GM12874 (cell line): ENCODE measurements at regions not wholly inside any gene's neighbourhood (a gene's known extent, or its start where the extent isn't known, plus 50 kb on each side); places are given as distances from the start of the nearest gene placed in this dataset.

Experiments used
- TF ChIP-seq, protein P1 (sequence below): IDR thresholded peaks from 2 replicates; pipeline ENCODE4 v1.5.1; 2011; ENCODE audit warnings: low read depth, mild to moderate bottlenecking, control low read depth, low read length, moderate library complexity; ENCODE audit not compliant: insufficient read depth

DNA sequence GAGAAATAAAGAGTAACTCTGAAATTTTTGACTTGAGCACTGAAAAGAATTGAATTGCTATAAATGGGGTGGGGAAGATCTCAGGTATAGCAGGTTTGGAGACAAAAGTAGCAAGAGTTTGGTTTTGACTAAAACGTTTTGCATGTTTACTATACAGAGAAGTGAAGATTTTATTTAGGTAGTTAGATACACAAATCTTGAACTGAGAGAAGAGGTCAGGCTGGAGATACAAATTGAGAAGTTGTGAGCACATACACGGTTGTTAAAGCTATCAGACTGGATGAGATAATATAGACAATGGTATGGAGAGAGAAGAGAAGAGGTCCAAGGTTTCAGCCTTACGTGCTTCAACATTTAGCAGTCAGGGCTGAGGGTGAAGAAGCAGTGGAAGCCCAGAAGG lies 420.9 kb downstream of the FOXO1 start:
- TF ChIP-seq, protein P1, sequence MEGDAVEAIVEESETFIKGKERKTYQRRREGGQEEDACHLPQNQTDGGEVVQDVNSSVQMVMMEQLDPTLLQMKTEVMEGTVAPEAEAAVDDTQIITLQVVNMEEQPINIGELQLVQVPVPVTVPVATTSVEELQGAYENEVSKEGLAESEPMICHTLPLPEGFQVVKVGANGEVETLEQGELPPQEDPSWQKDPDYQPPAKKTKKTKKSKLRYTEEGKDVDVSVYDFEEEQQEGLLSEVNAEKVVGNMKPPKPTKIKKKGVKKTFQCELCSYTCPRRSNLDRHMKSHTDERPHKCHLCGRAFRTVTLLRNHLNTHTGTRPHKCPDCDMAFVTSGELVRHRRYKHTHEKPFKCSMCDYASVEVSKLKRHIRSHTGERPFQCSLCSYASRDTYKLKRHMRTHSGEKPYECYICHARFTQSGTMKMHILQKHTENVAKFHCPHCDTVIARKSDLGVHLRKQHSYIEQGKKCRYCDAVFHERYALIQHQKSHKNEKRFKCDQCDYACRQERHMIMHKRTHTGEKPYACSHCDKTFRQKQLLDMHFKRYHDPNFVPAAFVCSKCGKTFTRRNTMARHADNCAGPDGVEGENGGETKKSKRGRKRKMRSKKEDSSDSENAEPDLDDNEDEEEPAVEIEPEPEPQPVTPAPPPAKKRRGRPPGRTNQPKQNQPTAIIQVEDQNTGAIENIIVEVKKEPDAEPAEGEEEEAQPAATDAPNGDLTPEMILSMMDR: no peak

DNA sequence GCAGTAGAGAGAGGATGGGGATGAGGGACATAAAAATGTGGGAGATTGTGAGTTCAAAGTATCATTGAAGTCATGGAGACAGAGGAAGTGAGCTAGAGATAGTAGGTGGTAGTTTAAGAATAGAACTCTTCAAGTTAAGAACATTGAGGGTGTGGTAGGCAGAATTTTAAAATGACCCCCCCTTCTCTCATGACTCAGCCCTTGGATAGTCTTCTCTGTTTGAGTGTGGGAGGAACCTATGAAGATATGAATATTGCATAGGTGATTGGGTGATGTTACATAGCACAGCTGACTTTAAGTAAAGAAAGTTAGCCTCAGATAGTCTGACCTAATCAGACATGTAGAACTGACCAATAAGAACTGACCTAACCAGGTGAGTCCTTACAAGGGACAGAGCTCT lies 418.6 kb downstream of the FOXO1 start:
- TF ChIP-seq, protein P1: no peak

GRCh38 chr13:40251343-40252032 lies 415.0 kb downstream of the FOXO1 start:
- TF ChIP-seq, protein P1: no peak

DNA sequence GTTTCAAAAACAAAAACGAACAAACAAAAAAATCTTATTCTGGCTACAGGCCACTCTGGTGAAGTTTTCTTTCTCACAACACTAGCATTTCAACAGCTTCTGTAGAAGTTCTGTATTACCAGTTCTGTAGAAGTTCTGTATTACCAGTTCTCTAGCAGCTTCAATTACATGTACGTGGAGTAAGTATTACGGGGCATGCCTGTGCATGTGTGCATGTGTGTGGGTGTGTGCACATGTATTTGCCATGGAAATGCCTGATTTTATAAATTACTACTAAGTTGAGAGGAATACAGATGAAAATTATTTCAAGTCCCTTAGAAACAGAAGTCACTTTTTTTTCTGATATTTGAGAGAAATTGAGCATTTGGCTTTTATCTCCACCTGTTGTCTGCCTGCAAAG lies 414.2 kb downstream of the FOXO1 start:
- TF ChIP-seq, protein P1: no peak

DNA sequence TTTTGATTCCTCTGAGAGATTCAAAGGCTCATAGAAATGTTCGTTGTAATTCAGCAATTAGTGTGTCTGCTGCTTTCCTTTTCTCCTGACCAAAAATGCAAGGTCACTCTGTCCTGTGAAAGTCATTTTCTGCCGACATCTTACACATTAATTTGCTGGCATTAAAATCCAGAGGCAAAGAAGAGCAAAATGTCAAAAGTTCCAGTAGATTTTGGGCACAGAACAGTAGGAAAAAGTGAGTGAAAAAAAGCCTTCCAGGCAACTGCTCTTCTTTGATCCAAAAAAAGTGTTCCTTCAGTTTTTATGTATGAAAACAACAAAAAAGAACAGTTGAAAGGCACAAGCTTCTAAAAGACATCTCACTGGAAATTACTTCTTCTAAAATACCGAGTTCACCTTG lies 413.8 kb downstream of the FOXO1 start:
- TF ChIP-seq, protein P1: no peak

- TF ChIP-seq, protein P1: no peak
Measured at GRCh38 chr13:40254394-40254793, 412.0 kb downstream of the FOXO1 start.

DNA sequence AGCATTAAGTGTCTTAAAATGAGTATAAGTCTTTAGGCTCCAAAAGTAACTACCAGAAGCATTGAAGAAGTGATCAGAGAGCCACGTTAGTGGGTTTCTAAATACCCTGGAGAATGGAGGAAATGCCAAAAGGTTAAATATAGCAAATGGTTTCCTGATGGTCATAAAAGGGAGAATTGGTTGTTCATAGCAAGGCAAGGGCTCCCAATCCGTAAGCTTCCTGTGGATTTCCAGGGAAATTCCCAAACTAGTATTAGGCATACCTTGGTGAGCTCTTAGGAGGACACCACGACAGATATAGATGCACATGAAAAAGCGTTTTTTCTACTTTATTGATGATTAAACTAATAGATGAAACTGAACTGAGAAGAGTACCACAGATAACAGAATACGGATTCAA lies 410.9 kb downstream of the FOXO1 start:
- TF ChIP-seq, protein P1: no peak
